ENCODE measurements at regions not wholly inside any gene's neighbourhood (a gene's known extent, or its start where the extent isn't known, plus 50 kb on each side); places are given as distances from the start of the nearest gene placed in this dataset.

- no peak for TF ChIP-seq POLR2AphosphoS5 (IDR thresholded peaks at IDR 0.05)
- no peak for TF ChIP-seq CTCF (IDR thresholded peaks at IDR 0.05 in 8 of 11, conservative IDR thresholded peaks at IDR 0.05 in 3 of 11)
- TF ChIP-seq POLR2A (IDR thresholded peaks at IDR 0.05): no peak
Observed at GRCh38 chr18:38930881-38931753, 1365.5 kb upstream of the CELF4 start.
